KOPT-K1 (cell line): ENCODE measurements at regions not wholly inside any gene's neighbourhood (a gene's known extent, or its start where the extent isn't known, plus 50 kb on each side); places are given as distances from the start of the nearest gene placed in this dataset.

Experiments used
- H3K27ac ChIP-seq: fragments of 200-600 bp; sonication (generic); 2 replicates; pipeline ENCODE4 v1.5.1; 2016; ENCODE audit warnings: antibody characterized with exemption, mild to moderate bottlenecking, low read depth, low read length; ENCODE audit not compliant: poor library complexity, severe bottlenecking
- H3K36me3 ChIP-seq: fragments of 200-600 bp; sonication (generic); 2 replicates; pipeline ENCODE4 v1.5.1; 2017; ENCODE audit warnings: antibody characterized with exemption, mild to moderate bottlenecking, low read length, moderate library complexity; ENCODE audit not compliant: insufficient read depth
- H3K9me3 ChIP-seq: fragments of 200-600 bp; sonication (generic); 2 replicates; pipeline ENCODE4 v1.5.1; 2017; ENCODE audit warnings: antibody characterized with exemption, low read length, mild to moderate bottlenecking; ENCODE audit not compliant: insufficient read depth, poor library complexity, severe bottlenecking

- H3K27ac ChIP-seq, result no peak overlapping the region
- no peaks in the 10 kb centered on the region for H3K36me3 ChIP-seq
- peaks cover 4% of the 10 kb centered on the region for H3K9me3 ChIP-seq
These were observed 215.3 kb upstream of the COPS8 start for GRCh38 chr2:236870370-236870769.

DNA sequence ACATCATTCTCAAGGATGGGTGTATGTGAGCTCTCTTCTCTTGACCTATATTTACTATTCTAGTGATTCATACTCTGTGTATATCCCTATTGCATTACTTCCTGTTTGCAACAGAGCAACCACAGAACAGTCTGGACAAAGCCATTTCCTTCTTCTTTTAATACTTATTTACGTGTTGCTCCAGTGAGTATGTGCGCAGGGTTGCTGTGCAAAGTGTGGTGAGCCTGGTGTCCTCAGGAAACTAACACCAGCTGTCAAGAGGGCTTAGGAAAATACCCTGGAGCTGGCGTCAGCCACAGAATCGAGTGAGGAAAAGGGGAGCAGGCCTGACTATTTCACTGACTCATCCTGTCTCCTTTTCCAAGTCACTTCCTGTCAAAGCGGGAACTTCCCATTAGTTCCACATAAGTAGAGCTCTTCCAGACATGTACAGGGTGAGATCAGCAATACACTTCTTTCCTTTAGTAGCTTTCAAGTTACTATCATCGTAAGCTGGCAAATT, 214.1 kb upstream of the COPS8 start:
- H3K36me3 ChIP-seq, result no peaks in the 10 kb centered on the region
- H3K27ac ChIP-seq, result no peak overlapping the region
- no peaks in the 10 kb centered on the region for H3K9me3 ChIP-seq

- Histone ChIP-seq H3K27ac (no peak overlapping the region), H3K9me3 (no peaks in the 10 kb centered on the region), H3K36me3 (no peaks in the 10 kb centered on the region)
These were observed 213.7 kb upstream of the COPS8 start for GRCh38 chr2:236872015-236872414.

DNA sequence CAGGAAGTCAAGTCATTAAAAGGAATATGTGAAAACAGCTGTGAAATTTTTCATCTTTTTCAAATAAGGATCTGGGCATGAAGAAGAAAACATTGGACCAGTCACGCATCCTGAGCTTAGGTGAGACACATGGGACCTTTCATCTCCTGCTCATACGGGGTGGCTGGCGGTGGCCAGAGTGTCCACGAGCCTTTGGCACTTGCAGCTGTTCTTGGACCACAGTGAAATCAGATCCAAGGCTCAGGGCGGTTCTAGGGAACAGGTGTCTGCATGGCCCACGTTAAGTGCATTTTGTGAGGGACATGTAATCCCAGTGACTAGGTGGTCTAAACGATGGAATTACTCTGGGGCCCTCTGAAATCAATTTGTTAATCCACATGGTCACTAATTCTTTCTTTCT, 212.7 kb upstream of the COPS8 start:
- no peaks in the 10 kb centered on the region for H3K9me3 ChIP-seq
- no peak overlapping the region for H3K27ac ChIP-seq
- H3K36me3 ChIP-seq, result no peaks in the 10 kb centered on the region

GRCh38 chr2:236873636-236874035, 212.1 kb upstream of the COPS8 start:
- no peaks in the 10 kb centered on the region for H3K36me3 ChIP-seq
- H3K9me3 ChIP-seq, result no peaks in the 10 kb centered on the region
- no peak overlapping the region for H3K27ac ChIP-seq

DNA sequence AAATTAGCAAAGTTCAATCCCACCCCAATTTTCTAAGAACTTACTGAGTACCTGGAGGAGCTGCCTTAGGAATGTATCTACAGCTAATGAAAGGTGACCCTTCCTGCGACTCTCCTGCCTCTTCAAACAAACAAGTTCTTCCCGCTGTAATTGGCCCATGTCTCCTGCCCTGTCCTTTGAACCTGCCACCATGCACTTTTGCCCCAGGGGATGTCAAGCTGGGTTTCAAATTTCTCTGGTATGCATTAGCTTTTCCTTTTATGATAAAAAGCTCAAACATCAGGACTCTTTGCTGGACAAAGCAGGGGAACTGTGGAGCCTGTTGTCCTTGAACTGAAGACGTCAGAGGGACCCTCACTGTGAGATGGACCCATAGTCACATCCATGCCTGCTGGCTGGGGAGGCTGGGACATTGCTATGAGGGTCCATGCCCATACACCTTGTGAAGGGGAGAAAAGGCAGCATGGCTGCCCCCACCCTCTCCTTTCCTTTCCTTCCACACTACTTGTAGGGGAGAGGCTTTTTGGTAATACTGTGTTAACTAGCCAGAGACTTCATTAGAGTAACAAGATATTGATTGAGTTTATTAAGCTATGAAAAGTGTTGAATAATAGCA, 210.7 kb upstream of the COPS8 start:
- H3K9me3 ChIP-seq, result no peaks in the 10 kb centered on the region
- H3K27ac ChIP-seq, result no peak overlapping the region
- no peaks in the 10 kb centered on the region for H3K36me3 ChIP-seq

GRCh38 chr2:236875906-236876505, 209.7 kb upstream of the COPS8 start:
- no peak overlapping the region for H3K27ac ChIP-seq

DNA sequence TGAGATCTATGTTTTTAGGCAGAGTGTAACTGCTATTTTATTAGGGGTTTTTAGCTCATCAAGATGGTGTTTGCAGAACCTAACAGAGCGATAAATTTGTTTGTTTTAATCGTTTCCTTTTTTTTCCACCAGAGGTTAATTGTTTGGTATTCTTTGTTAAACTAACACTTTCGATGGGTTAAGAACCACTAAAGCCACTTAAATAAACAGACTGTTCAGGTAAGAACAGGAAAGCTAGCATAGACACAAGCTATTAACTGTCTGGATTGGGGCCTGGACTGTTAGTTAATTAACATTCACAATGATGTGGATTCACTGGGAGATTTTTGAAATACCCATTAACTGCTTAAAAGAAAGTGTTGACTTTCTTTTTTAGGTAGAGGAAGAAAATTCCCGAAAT, 209.0 kb upstream of the COPS8 start:
- no peaks in the 10 kb centered on the region for H3K9me3 ChIP-seq
- H3K27ac ChIP-seq, result no peak overlapping the region

More at GRCh38 chr2:236875906-236876505, 209.7 kb upstream of the COPS8 start:
- Histone ChIP-seq H3K36me3 (no peaks in the 10 kb centered on the region), H3K9me3 (no peaks in the 10 kb centered on the region)

DNA sequence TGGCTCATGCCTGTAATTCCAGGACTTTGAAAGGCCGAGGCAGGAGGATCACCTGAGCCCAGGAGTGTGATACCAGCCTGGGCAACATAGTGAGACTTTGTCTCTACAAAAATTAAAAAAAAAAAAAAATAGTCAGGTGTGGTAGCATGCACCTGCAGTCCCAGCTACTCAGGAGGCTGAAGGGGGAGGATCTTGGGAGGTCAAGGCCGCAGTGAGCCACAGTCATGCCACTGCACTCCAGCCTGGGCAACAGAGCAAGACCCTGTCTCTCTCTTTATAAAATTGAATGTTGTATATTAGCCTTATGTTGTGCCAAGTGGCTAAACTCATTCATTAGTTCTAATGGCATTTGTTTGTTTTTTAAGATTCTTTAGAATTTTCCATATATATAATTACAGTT, 207.7 kb upstream of the COPS8 start:
- H3K9me3 ChIP-seq, result peaks cover 6% of the 10 kb centered on the region
- no peaks in the 10 kb centered on the region for H3K36me3 ChIP-seq
- H3K27ac ChIP-seq, result no peak overlapping the region

More for the DNA sequence above, 209.0 kb upstream of the COPS8 start:
- no peaks in the 10 kb centered on the region for H3K36me3 ChIP-seq

DNA sequence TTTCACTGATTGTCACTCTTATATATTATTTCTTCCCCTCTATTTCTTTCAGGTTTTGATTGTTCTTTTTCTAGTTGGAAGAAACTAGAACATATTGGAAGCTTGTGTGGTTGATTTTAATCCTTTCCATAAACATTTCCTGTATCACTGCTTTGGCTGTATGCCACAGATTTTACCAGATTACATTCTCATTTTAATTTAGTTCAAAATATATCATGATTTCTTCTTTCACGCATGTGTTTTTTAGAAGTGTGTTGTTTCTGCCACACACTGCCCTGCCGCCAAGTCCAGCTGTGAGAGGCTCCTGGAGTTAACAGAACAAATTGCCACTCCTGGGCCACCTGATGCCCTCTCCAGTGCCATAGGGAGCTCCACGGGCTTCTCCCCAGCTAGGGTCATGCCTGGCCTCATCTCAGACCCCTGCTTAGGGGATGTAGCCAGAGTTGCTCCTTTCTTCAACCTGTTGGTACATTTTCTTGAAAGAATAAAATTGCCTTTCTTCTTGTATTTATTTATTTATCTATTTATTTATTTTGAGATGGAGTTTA, 206.2 kb upstream of the COPS8 start:
- H3K36me3 ChIP-seq, result no peaks in the 10 kb centered on the region
- peaks cover 6% of the 10 kb centered on the region for H3K9me3 ChIP-seq
- H3K27ac ChIP-seq, result no peak overlapping the region

DNA sequence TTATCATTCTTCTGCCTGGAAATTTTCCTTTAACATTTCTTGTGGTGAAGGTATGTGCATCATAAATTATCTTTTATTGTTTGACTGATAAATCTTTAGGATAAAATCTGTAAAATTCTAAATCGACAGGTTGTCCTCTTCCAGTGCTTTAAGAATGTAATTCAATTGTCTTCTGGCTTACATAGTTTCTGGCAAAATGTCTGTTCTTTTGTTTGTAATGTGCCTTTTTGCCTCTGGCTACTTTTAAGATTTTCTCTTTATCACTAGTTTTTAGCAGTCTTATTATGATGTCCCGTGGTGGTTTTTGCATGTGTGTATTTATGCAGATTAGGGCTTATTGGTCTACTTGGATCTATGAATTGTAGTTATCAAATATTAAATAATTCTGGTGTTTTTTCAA, 203.6 kb upstream of the COPS8 start:
- Histone ChIP-seq H3K36me3 (no peaks in the 10 kb centered on the region), H3K27ac (no peak overlapping the region), H3K9me3 (peaks cover 6% of the 10 kb centered on the region)

DNA sequence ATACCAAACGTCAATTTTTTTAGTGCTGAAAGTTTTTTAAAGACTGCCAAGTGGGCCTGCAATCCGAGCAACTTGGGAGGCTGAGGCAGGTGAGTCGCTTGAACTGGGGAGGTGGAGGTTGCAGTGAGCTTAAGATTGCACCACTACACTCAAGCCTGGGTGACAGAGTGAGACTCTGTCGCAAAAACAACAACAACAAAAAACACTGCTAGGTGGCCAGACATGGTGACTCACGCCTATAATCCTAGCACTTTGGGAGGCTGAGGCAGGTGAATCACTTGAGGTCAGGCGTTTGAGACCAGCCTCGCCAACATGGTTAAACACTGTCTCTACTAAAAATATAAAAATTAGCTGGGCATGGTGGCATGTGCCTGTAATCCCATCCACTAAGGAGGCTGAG, 202.8 kb upstream of the COPS8 start:
- no peak overlapping the region for H3K27ac ChIP-seq
- H3K36me3 ChIP-seq, result no peaks in the 10 kb centered on the region
- H3K9me3 ChIP-seq, result peaks cover 6% of the 10 kb centered on the region

DNA sequence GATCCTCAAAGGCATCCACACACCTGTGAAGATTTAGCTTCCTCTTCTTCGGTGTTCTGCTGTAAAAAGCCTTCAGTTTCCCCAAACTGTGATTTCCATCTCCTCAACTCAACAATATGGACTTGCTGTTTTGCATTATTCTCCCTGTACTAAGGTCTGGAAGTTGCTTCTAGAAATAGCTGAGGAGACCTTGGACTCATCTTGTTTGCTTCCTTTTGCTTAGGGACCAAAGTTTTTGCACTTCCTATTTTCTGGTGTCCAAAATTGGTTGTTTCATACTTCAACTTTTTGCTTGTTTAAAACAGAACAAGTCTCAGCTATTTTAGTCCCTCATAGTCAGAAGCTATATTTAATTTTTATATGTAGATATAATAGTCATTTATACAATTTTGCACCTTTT, 201.9 kb upstream of the COPS8 start:
- Histone ChIP-seq H3K27ac (no peak overlapping the region), H3K36me3 (no peaks in the 10 kb centered on the region), H3K9me3 (peaks cover 6% of the 10 kb centered on the region)

DNA sequence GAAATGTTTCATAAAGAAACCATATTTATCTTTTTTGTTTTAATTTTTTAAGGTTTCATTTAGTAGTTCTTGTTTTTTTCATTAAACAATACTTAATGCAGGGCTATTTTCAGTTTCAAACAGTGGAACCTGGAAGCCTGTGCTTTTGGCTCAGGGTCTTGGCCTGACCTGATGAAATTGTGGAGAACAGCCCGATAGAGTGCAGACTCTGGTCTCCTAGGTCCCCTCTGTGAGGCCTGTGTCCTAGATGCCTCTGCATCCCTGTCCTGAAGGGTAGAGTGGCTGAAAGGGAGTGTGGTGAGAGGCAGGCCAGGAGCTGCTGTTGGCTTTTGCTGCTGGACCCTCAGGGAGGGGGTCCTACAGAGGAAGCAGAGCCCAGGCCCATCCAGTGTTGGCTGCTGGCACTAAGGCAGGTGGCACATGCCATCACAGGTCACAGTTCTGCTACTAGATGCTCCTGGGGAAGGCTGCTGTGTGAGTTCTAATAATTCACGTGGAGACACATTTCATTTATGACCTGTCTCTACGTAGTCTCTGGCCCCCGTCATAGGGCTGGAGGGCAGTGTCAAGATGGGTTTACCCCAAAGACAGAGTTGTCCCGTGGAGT, 201.0 kb upstream of the COPS8 start:
- Histone ChIP-seq H3K27ac (no peak overlapping the region), H3K36me3 (no peaks in the 10 kb centered on the region), H3K9me3 (peaks cover 6% of the 10 kb centered on the region)

GRCh38 chr2:236886456-236886855, 199.2 kb upstream of the COPS8 start:
- H3K27ac ChIP-seq, result no peak overlapping the region
- no peaks in the 10 kb centered on the region for H3K36me3 ChIP-seq
- peaks cover 6% of the 10 kb centered on the region for H3K9me3 ChIP-seq
